NCI-H2107 treated with DMSO at 0.1 percent for 48 hours (cell line): ENCODE measurements at regions not wholly inside any gene's neighbourhood (a gene's known extent, or its start where the extent isn't known, plus 50 kb on each side); places are given as distances from the start of the nearest gene placed in this dataset.
"Not testable (repeated sequence)": the region's sequence is repeated elsewhere in the genome, so short reads cannot be mapped to it uniquely, and the experiment has no call there.

Experiments
- DNase-seq: peaks from one replicate; lab custom pipeline; 2025; ENCODE audit not compliant: unreplicated experiment; lab: John Stamatoyannopoulos, UW

GRCh38 chr11:16542353-16542752, 186.0 kb upstream of the SOX6 start:
- DNase-seq, result no peak

- no peak for DNase-seq
Observed at GRCh38 chr11:16536513-16536912, 180.2 kb upstream of the SOX6 start.

- DNase-seq, result no peak
Observed at GRCh38 chr11:16528639-16529038, 172.3 kb upstream of the SOX6 start.

- no peak for DNase-seq
Observed at GRCh38 chr11:16527525-16528246, 171.3 kb upstream of the SOX6 start.

GRCh38 chr11:16526947-16527346, 170.6 kb upstream of the SOX6 start:
- no peak for DNase-seq

- not testable (repeated sequence) for DNase-seq
Observed at GRCh38 chr11:16520713-16521112, 164.4 kb upstream of the SOX6 start.

GRCh38 chr11:16512899-16513241, 156.5 kb upstream of the SOX6 start:
- DNase-seq, result no peak

GRCh38 chr11:16512198-16512898, 156.0 kb upstream of the SOX6 start:
- DNase-seq, result no peak

GRCh38 chr11:16511116-16512114, 155.1 kb upstream of the SOX6 start:
- DNase-seq, result no peak

- DNase-seq, result no peak
Observed at GRCh38 chr11:16505481-16505880, 149.1 kb upstream of the SOX6 start.

- not testable (repeated sequence) for DNase-seq
Observed at GRCh38 chr11:16503891-16504290, 147.5 kb upstream of the SOX6 start.

GRCh38 chr11:16494918-16495691, 138.8 kb upstream of the SOX6 start:
- DNase-seq, result no peak

- no peak for DNase-seq
Observed at GRCh38 chr11:16484434-16484833, 128.1 kb upstream of the SOX6 start.

GRCh38 chr11:16474659-16475058, 118.3 kb upstream of the SOX6 start:
- no peak for DNase-seq

GRCh38 chr11:16469968-16470367, 113.6 kb upstream of the SOX6 start:
- DNase-seq, result no peak

- no peak for DNase-seq
Observed at GRCh38 chr11:16468735-16469453, 112.5 kb upstream of the SOX6 start.

GRCh38 chr11:16460508-16460907, 104.2 kb upstream of the SOX6 start:
- DNase-seq, result no peak

- DNase-seq, result no peak
Observed at GRCh38 chr11:16456366-16456765, 100.0 kb upstream of the SOX6 start.

GRCh38 chr11:16454289-16454863, 98.0 kb upstream of the SOX6 start:
- no peak for DNase-seq
